Ishikawa (cell line): ENCODE measurements at regions not wholly inside any gene's neighbourhood (a gene's known extent, or its start where the extent isn't known, plus 50 kb on each side); places are given as distances from the start of the nearest gene placed in this dataset.

Experiments used
- FOXM1 ChIP-seq: IDR thresholded peaks from 2 replicates; pipeline ENCODE4 v1.6.1; 2012; ENCODE audit warnings: low read depth, borderline replicate concordance
- TEAD4 ChIP-seq: IDR thresholded peaks from 2 replicates; pipeline ENCODE4 v1.6.1; 2012
- USF1 ChIP-seq: IDR thresholded peaks from 2 replicates; pipeline ENCODE4 v1.6.1; 2012
- TF ChIP-seq, protein P1 (sequence below): IDR thresholded peaks from 2 replicates; pipeline ENCODE4 v1.6.1; 2012; ENCODE audit warnings: low read depth, mild to moderate bottlenecking

GRCh38 chr3:104359546-104359945, 1007.2 kb upstream of the ALCAM start:
- TF ChIP-seq, protein P1, sequence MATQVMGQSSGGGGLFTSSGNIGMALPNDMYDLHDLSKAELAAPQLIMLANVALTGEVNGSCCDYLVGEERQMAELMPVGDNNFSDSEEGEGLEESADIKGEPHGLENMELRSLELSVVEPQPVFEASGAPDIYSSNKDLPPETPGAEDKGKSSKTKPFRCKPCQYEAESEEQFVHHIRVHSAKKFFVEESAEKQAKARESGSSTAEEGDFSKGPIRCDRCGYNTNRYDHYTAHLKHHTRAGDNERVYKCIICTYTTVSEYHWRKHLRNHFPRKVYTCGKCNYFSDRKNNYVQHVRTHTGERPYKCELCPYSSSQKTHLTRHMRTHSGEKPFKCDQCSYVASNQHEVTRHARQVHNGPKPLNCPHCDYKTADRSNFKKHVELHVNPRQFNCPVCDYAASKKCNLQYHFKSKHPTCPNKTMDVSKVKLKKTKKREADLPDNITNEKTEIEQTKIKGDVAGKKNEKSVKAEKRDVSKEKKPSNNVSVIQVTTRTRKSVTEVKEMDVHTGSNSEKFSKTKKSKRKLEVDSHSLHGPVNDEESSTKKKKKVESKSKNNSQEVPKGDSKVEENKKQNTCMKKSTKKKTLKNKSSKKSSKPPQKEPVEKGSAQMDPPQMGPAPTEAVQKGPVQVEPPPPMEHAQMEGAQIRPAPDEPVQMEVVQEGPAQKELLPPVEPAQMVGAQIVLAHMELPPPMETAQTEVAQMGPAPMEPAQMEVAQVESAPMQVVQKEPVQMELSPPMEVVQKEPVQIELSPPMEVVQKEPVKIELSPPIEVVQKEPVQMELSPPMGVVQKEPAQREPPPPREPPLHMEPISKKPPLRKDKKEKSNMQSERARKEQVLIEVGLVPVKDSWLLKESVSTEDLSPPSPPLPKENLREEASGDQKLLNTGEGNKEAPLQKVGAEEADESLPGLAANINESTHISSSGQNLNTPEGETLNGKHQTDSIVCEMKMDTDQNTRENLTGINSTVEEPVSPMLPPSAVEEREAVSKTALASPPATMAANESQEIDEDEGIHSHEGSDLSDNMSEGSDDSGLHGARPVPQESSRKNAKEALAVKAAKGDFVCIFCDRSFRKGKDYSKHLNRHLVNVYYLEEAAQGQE: no peak
- TF ChIP-seq TEAD4: peak; percentile 95
- peak; percentile 65; the same call in 1 of the 2 replicates for TF ChIP-seq FOXM1
- no peak for TF ChIP-seq USF1
